ENCODE measurements at regions not wholly inside any gene's neighbourhood (a gene's known extent, or its start where the extent isn't known, plus 50 kb on each side); places are given as distances from the start of the nearest gene placed in this dataset.
"Not testable (repeated sequence)": the region's sequence is repeated elsewhere in the genome, so short reads cannot be mapped to it uniquely, and the experiment has no call there.

- no peak overlapping the region for H3K27ac Mint-ChIP-seq
- intact Hi-C loops (cut with micrococcal nuclease) = no loop called here
- no peak for DNase-seq
- H3K9me3 Mint-ChIP-seq = no peaks in the 10 kb centered on the region
- ChIA-PET CTCF (no interaction called here), POLR2A (no interaction called here)
- H3K4me3 Mint-ChIP-seq = no peak overlapping the region
- no peaks in the 10 kb centered on the region for H3K36me3 Mint-ChIP-seq
- peaks cover 11% of the 10 kb centered on the region for H3K27me3 Mint-ChIP-seq
- peaks cover 8% of the 10 kb centered on the region for H3K4me1 Mint-ChIP-seq (ENCODE audit: low read depth)
Observed at GRCh38 chr1:232722626-232723025, 82.6 kb upstream of the MAP10 start.

GRCh38 chr1:232725305-232726047 is 79.7 kb upstream of the MAP10 start:
- intact Hi-C loops (cut with micrococcal nuclease) = no loop called here
- H3K36me3 Mint-ChIP-seq = no peaks in the 10 kb centered on the region
- no peak overlapping the region for H3K27ac Mint-ChIP-seq
- H3K9me3 Mint-ChIP-seq = no peaks in the 10 kb centered on the region
- no peak overlapping the region for H3K4me3 Mint-ChIP-seq
- ChIA-PET CTCF (interaction anchor here (0.6 kb wide), 1 partner anchor 80 kb away, joined by 3 read pairs; the partner anchor contains the start of gene MAP10), POLR2A (no interaction called here)
- DNase-seq = no peak
- H3K4me1 Mint-ChIP-seq (ENCODE audit: low read depth) = peaks cover 8% of the 10 kb centered on the region
- H3K27me3 Mint-ChIP-seq = peaks cover 13% of the 10 kb centered on the region

- no peak overlapping the region for H3K4me3 Mint-ChIP-seq
- peaks cover 8% of the 10 kb centered on the region for H3K4me1 Mint-ChIP-seq (ENCODE audit: low read depth)
- no peak for DNase-seq
- ChIA-PET POLR2A (no interaction called here), CTCF (interaction anchor here (0.6 kb wide), 1 partner anchor 79 kb away, joined by 3 read pairs; the partner anchor contains the start of gene MAP10)
- H3K27me3 Mint-ChIP-seq = peaks cover 18% of the 10 kb centered on the region
- H3K36me3 Mint-ChIP-seq = no peaks in the 10 kb centered on the region
- H3K9me3 Mint-ChIP-seq = no peaks in the 10 kb centered on the region
- intact Hi-C loops (cut with micrococcal nuclease) = no loop called here
- no peak overlapping the region for H3K27ac Mint-ChIP-seq
Observed at GRCh38 chr1:232726048-232726779, 79.0 kb upstream of the MAP10 start.

- Mint-ChIP-seq H3K4me3 (no peak overlapping the region), H3K4me1 (ENCODE audit: low read depth) (peaks cover 8% of the 10 kb centered on the region), H3K27me3 (peaks cover 12% of the 10 kb centered on the region), H3K27ac (no peak overlapping the region), H3K9me3 (no peaks in the 10 kb centered on the region), H3K36me3 (no peaks in the 10 kb centered on the region)
- ChIA-PET CTCF (no interaction called here), POLR2A (no interaction called here)
- no peak for DNase-seq
- intact Hi-C loops (cut with micrococcal nuclease) = no loop called here
Observed at GRCh38 chr1:232728507-232729263, 76.5 kb upstream of the MAP10 start.

GRCh38 chr1:232732344-232732910 is 72.8 kb upstream of the MAP10 start:
- Mint-ChIP-seq H3K36me3 (no peaks in the 10 kb centered on the region), H3K27ac (no peak overlapping the region), H3K27me3 (peaks cover 12% of the 10 kb centered on the region), H3K9me3 (no peaks in the 10 kb centered on the region), H3K4me1 (ENCODE audit: low read depth) (peaks cover 2% of the 10 kb centered on the region), H3K4me3 (no peak overlapping the region)
- no peak for DNase-seq
- intact Hi-C loops (cut with micrococcal nuclease) = no loop called here
- ChIA-PET CTCF (interaction anchor here (0.5 kb wide), 1 partner anchor 468 kb away, joined by 3 read pairs; no protein-coding TSS in a partner anchor), POLR2A (no interaction called here)

GRCh38 chr1:232737917-232738316 is 67.3 kb upstream of the MAP10 start:
- Mint-ChIP-seq H3K36me3 (no peaks in the 10 kb centered on the region), H3K4me1 (ENCODE audit: low read depth) (peaks cover 2% of the 10 kb centered on the region), H3K27ac (no peak overlapping the region), H3K9me3 (peaks cover 2% of the 10 kb centered on the region), H3K27me3 (no peaks in the 10 kb centered on the region), H3K4me3 (no peak overlapping the region)
- no peak for DNase-seq
- ChIA-PET CTCF (no interaction called here), POLR2A (no interaction called here)
- intact Hi-C loops (cut with micrococcal nuclease) = no loop called here

GRCh38 chr1:232743999-232744398 is 61.2 kb upstream of the MAP10 start:
- intact Hi-C loops (cut with micrococcal nuclease) = no loop called here

GRCh38 chr1:232744847-232745246 is 60.4 kb upstream of the MAP10 start:
- Mint-ChIP-seq H3K36me3 (no peaks in the 10 kb centered on the region), H3K27ac (no peak overlapping the region), H3K9me3 (peaks cover 19% of the 10 kb centered on the region), H3K4me1 (ENCODE audit: low read depth) (no peaks in the 10 kb centered on the region), H3K27me3 (no peaks in the 10 kb centered on the region), H3K4me3 (no peak overlapping the region)
- DNase-seq = no peak
- intact Hi-C loops (cut with micrococcal nuclease) = no loop called here
- ChIA-PET POLR2A (no interaction called here), CTCF (no interaction called here)

More at GRCh38 chr1:232743999-232744398, 61.2 kb upstream of the MAP10 start:
- POLR2A ChIA-PET = no interaction called here
- H3K36me3 Mint-ChIP-seq = no peaks in the 10 kb centered on the region
- peaks cover 12% of the 10 kb centered on the region for H3K9me3 Mint-ChIP-seq
- H3K27me3 Mint-ChIP-seq = no peaks in the 10 kb centered on the region
- H3K27ac Mint-ChIP-seq = no peak overlapping the region
- DNase-seq = no peak
- H3K4me1 Mint-ChIP-seq (ENCODE audit: low read depth) = no peaks in the 10 kb centered on the region
- CTCF ChIA-PET = no interaction called here
- no peak overlapping the region for H3K4me3 Mint-ChIP-seq

GRCh38 chr1:232745698-232746097 is 59.5 kb upstream of the MAP10 start:
- H3K27me3 Mint-ChIP-seq; intact Hi-C loops (cut with micrococcal nuclease); H3K27ac Mint-ChIP-seq; CTCF ChIA-PET; H3K4me1 Mint-ChIP-seq (ENCODE audit: low read depth); POLR2A ChIA-PET; H3K36me3 Mint-ChIP-seq; DNase-seq; H3K4me3 Mint-ChIP-seq: not testable (repeated sequence)
- peaks cover 18% of the 10 kb centered on the region for H3K9me3 Mint-ChIP-seq

- no peak overlapping the region for H3K27ac Mint-ChIP-seq
- CTCF ChIA-PET = no interaction called here
- intact Hi-C loops (cut with micrococcal nuclease) = no loop called here
- H3K27me3 Mint-ChIP-seq = no peaks in the 10 kb centered on the region
- DNase-seq = no peak
- no peaks in the 10 kb centered on the region for H3K36me3 Mint-ChIP-seq
- peaks cover 17% of the 10 kb centered on the region for H3K9me3 Mint-ChIP-seq
- no peak overlapping the region for H3K4me3 Mint-ChIP-seq
- POLR2A ChIA-PET = no interaction called here
- no peaks in the 10 kb centered on the region for H3K4me1 Mint-ChIP-seq (ENCODE audit: low read depth)
Observed at GRCh38 chr1:232748910-232749368, 56.3 kb upstream of the MAP10 start.

- ChIA-PET CTCF (no interaction called here), POLR2A (no interaction called here)
- no peak overlapping the region for H3K4me3 Mint-ChIP-seq
- H3K36me3 Mint-ChIP-seq = no peaks in the 10 kb centered on the region
- no peaks in the 10 kb centered on the region for H3K4me1 Mint-ChIP-seq (ENCODE audit: low read depth)
- no peak overlapping the region for H3K27ac Mint-ChIP-seq
- intact Hi-C loops (cut with micrococcal nuclease) = no loop called here
- DNase-seq = no peak
- no peaks in the 10 kb centered on the region for H3K27me3 Mint-ChIP-seq
- peaks cover 17% of the 10 kb centered on the region for H3K9me3 Mint-ChIP-seq
Observed at GRCh38 chr1:232751393-232752140, 53.6 kb upstream of the MAP10 start.

GRCh38 chr1:232752365-232752764 is 52.9 kb upstream of the MAP10 start:
- intact Hi-C loops (cut with micrococcal nuclease) = no loop called here
- ChIA-PET CTCF (no interaction called here), POLR2A (no interaction called here)
- H3K4me3 Mint-ChIP-seq = no peak overlapping the region
- H3K27ac Mint-ChIP-seq = no peak overlapping the region
- no peaks in the 10 kb centered on the region for H3K4me1 Mint-ChIP-seq (ENCODE audit: low read depth)
- no peaks in the 10 kb centered on the region for H3K27me3 Mint-ChIP-seq
- peaks cover 17% of the 10 kb centered on the region for H3K9me3 Mint-ChIP-seq
- DNase-seq = no peak
- H3K36me3 Mint-ChIP-seq = no peaks in the 10 kb centered on the region
